ENCODE measurements at regions not wholly inside any gene's neighbourhood (a gene's known extent, or its start where the extent isn't known, plus 50 kb on each side); places are given as distances from the start of the nearest gene placed in this dataset.

DNA sequence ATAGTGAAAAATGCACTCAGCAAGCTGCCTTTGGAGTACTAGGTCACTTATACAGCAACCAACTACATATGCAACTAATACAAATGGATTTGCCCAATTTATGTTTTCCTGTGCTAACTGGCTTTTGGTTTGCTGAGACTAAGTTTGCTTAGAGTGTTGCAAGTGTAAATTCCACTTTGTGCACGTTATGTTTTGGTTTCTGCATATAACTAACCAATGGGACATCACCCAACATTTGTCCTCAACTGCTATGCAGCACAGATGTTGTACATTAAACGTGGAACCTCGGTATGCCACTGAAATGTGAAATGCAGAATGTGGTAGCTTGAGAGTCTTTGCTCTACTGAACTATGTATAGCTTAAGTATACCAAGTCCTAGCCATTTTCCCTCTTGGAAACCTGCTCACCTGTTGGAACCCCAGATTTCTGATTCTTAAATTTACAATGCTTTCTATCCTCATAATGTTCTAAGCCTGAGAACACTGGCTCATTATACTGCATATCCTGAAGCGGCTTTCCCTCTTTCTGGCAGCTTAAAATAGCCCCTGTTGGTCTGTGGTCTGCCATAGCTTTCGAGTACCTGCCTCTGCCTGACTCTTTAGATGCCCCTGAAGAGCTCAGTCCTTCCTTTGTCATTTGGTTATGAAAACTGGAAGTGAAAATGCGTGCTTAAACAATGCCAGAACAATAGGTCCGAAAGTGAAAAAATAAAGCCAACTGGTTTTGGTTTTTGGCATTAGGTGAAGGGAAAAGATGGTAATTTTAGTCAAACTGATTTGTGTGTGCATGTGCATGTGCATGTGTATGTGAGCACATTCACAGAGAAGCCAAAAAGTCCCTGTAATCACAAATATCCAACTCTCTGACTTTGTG lies 158.0 kb downstream of the SH2D1A start:
- TF ChIP-seq POLR2A (IDR thresholded peaks at IDR 0.05; ENCODE audit: low read depth, low read length) (no peak), POLR2AphosphoS5 (IDR thresholded peaks at IDR 0.05; ENCODE audit: low read depth, low read length) (no peak), TAF1 (IDR thresholded peaks at IDR 0.05; ENCODE audit: low read depth, low read length) (no peak), SPI1 (IDR thresholded peaks at IDR 0.05; ENCODE audit: low read depth, low read length) (no peak), POU2F2 (IDR thresholded peaks at IDR 0.05; ENCODE audit: low read depth, low read length) (no peak), PAX5 (IDR thresholded peaks at IDR 0.05; ENCODE audit: insufficient read depth, low read length, severe bottlenecking) (no peak)

Data from GM12891 (cell line).